ENCODE measurements at regions not wholly inside any gene's neighbourhood (a gene's known extent, or its start where the extent isn't known, plus 50 kb on each side); places are given as distances from the start of the nearest gene placed in this dataset.
A peak's percentile ranks its signal among the peaks of the same experiment; 100 is the strongest.

DNA sequence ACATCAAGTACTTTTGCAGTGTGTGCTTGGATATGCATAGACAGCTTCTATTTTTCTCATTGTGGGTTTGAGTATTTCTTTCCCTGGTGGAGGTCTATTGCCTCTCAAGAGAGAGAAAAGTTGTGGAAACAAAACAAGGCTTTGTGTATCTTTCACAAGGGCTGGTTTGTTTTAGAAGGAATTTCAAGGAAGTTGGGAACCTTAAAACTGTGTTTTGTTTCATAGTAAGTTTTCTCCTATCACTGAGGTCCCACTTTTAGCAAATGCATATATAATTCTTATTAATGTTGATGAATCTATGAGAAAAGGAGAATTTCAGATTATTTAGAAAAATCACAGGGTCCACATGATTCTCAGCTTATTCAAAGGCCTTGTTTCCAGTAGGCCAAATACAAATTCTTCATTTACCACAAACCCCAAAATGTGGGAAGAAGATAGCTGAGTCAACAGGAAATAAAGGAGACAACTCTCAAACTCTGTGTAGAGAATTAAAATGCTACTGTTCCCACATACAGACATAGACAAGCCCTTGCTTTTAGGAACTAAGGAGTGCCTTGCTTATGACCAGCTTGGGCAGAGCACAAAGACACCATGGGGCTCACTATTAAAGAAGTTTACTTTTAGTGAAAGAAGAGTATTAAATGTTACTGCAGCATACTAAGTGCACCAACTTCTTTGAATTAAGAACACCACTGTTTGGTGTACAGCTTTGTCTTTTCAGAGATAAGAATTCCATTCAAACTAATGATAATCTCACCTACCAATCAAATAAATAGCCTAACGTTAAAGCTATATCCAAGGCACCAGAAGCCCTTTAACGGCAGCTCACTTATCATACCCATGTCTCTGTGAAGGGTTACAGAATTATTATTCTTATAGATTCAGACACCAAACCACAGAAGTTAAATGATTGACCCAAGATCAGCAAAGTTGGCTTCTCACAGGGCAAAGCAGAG is 177.4 kb upstream of the LEF1 start:
- no peaks in the 10 kb centered on the region for H3K27me3 ChIP-seq (ENCODE audit: control insufficient read depth in 2 of 2, insufficient read depth in 2 of 2, low read length in 2 of 2)
- no peak overlapping the region for H2AFZ ChIP-seq (ENCODE audit: low read depth, low read length)
- no peaks in the 10 kb centered on the region for H3K9me1 ChIP-seq (replicated peaks; ENCODE audit: control insufficient read depth, extremely low read depth, insufficient read depth, low read length)
- peak; percentile 15 for FAIRE-seq
- H3K27ac ChIP-seq (ENCODE audit: insufficient read depth, low read depth, low read length): no peak overlapping the region
- no peak for DNase-seq (ENCODE audit: low read depth, low spot score)
- H3K4me3 ChIP-seq (replicated peaks in 1 of 3; ENCODE audit: insufficient read depth in 1 of 3, low read depth in 1 of 3, low read length in 3 of 3): no peak overlapping the region
- no TSS peak for BruUV-seq (replicated peaks)
- H3K79me2 ChIP-seq (ENCODE audit: control insufficient read depth, insufficient read depth, low read length): no peaks in the 10 kb centered on the region
- intact Hi-C loops (cut with micrococcal nuclease) (no loop called here), dilution Hi-C loops (cut with MboI; ENCODE audit: extremely low pct_ligation_motif_present, low sequenced_read_pairs) (no loop called here)
- H3K9ac ChIP-seq (replicated peaks; ENCODE audit: extremely low read depth, insufficient read depth, low read length): no peak overlapping the region
- ChIA-PET POLR2A (no interaction called here), CTCF (interaction anchor here (0.7 kb wide), 1 partner anchor 226 kb away, joined by 3 read pairs; no protein-coding TSS in a partner anchor)
- H3K36me3 ChIP-seq (ENCODE audit: control insufficient read depth in 2 of 2, extremely low read depth in 1 of 2, insufficient read depth in 2 of 2, low read length in 2 of 2): no peaks in the 10 kb centered on the region
- H4K20me1 ChIP-seq (replicated peaks; ENCODE audit: control insufficient read depth, extremely low read depth, insufficient read depth, low read length): no peaks in the 10 kb centered on the region
- TF ChIP-seq CTCF (IDR thresholded peaks at IDR 0.05; ENCODE audit: extremely low read depth in 1 of 2, insufficient read depth in 1 of 2, low read depth in 1 of 2, low read length in 2 of 2): no peak
- TF ChIP-seq GATA2 (IDR thresholded peaks at IDR 0.05; ENCODE audit: insufficient read depth, insufficient read length, low read depth, low read length): no peak
- TF ChIP-seq POLR2AphosphoS5 (IDR thresholded peaks at IDR 0.05; ENCODE audit: insufficient read depth, low read depth, low read length): no peak
- no peak for TF ChIP-seq EZH2 (IDR thresholded peaks at IDR 0.05; ENCODE audit: borderline replicate concordance, low read depth, low read length, severe bottlenecking)
- no peak for TF ChIP-seq POLR2A (IDR thresholded peaks at IDR 0.05; ENCODE audit: low read depth, low read length)
- TF ChIP-seq, protein P1, sequence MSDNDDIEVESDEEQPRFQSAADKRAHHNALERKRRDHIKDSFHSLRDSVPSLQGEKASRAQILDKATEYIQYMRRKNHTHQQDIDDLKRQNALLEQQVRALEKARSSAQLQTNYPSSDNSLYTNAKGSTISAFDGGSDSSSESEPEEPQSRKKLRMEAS (IDR thresholded peaks at IDR 0.05; ENCODE audit: insufficient read depth, insufficient read length): no peak
- TF ChIP-seq JUN (IDR thresholded peaks at IDR 0.05; ENCODE audit: borderline replicate concordance, insufficient read depth, insufficient read length, low read depth): no peak
- H3K4me1 ChIP-seq (ENCODE audit: control insufficient read depth, extremely low read depth, insufficient read depth, low read length): no peaks in the 10 kb centered on the region
- H3K9me3 ChIP-seq (replicated peaks; ENCODE audit: control insufficient read depth, insufficient read depth, low read length): no peaks in the 10 kb centered on the region
- no peak overlapping the region for H3K4me2 ChIP-seq (ENCODE audit: insufficient read depth, low read length)

Measured in endothelial cell of umbilical vein (primary cell).